IPS-NIHi7 (cell line): ENCODE measurements at regions not wholly inside any gene's neighbourhood (a gene's known extent, or its start where the extent isn't known, plus 50 kb on each side); places are given as distances from the start of the nearest gene placed in this dataset.

Source experiments
- DNase-seq: peaks from one replicate; pipeline ENCODE4 v3.0.0; 2012; ENCODE audit warnings: mixed read lengths; ENCODE audit errors: extremely low spot score

DNA sequence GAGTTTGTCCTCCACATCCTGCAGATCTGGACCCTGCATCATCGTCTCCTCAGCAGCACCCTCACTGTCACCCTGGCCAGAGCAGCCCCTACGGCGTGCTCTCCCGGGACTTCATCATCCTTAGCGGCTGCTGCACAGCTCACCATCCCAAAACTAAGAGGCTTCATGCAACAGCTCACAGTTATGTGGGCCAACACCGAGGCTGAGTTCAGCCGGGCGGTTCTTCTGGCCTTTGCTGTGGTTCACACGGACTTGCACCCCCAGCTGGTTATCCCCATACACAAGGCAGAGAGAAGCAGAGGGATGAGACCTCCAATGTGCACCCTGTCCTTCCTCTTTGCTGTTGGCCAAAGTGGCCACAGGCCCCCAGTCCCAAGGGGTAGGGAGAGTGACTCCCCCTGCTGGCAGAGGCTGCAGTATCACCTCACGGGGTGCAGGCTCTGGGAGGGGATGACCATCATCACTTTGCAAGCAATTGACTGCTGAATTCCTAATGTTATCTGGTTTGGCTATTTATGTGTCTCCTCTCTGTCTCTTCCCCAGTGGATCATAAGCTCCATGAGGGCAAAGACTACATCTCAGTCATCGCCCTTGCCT is 276.8 kb downstream of the BRD1 start:
- DNase-seq: no peak

DNA sequence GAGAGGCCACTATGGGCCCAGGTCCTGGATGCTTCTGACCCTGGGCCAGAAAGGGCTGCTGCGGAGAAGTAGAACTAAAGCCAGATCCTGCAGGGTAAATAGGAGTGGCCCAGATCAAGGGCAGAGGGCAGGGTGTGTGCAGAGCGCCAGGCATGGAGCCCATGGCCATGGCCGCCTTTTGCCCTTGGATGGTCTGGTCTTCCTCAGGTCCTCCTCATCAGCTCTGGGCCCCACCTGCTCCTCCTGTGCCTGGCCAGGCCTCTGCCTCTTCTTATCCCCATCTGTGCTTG is 277.6 kb downstream of the BRD1 start:
- DNase-seq: no peak

- no peak for DNase-seq
Measured at GRCh38 chr22:49549256-49550140, 278.2 kb downstream of the BRD1 start.

DNA sequence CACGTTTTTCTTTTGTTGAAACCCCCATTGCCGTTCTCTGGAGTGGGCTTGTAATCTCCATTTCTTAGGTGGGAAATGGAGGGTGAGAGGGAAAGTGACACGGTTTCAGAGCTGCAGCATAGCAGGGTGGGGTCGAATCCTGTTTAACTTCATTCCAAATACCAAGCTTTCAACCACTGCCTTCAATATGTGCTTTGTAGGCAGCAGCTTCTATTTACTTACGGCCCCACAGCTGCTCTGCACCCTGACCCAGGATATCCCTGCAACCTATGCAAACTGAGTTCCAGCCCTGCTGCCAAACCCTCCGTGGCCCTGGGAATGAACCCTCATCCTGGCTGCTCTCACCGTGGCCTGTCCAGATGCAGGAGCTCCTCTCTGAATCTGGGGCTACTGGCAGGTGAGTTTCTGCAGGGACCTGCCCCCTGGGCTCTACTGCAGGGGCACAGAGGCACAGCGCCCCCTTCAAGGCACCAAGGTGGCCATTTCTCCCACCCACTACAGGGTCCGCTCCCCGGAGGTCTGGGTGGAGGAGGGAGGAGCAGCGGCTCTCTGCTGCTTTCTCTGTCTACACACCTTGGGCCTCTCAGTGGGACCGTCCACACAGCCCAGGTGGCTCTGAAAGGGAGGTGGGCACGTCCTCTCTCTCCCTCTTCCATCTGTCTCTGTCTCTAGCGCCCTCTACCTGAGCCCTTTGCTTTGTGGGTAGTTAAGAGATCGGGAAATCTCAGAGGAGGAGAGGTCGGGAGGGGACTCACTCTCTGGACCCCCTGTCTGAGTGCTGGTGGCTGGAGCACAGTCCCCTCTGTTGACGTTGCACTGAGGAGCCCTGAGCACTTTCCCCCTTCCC is 279.1 kb downstream of the BRD1 start:
- peak; percentile 62 for DNase-seq

GRCh38 chr22:49547751-49548239 is 279.9 kb downstream of the BRD1 start:
- DNase-seq: no peak

DNA sequence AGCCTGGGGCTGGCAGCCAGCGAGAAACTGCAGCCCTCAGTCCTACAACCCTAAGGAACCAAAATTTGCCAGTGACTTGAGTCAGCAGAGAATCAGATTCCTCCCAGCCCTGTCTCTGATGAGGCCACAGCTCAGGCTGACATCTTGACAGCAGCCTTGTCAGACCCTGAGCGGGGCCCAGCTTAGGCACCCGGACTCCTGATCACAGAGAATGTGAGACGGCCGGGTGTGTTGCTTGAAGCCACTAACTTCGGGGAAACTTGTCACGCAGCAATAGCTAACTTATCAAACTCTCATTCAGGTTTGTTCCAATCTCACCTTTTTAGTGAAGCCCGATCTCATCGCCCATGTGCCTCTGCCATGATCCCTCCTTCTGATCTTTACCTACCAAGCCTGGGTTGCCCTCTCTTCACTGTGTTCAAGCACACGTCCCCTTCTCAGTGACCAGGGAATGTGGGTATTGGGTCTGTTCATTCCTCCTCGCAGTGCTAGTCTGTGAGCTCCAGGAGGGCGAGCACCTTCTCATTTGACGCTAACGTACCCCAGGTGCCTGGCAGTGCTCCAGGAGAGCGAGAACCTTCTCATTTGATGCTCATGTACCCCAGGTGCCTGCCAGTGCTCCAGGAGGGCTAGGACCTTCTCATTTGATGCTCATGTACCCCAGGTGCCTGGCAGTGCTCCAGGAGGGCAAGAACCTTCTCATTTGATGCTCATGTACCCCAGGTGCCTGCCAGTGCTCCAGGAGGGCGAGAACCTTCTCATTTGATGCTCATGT is 280.7 kb downstream of the BRD1 start:
- no peak for DNase-seq

DNA sequence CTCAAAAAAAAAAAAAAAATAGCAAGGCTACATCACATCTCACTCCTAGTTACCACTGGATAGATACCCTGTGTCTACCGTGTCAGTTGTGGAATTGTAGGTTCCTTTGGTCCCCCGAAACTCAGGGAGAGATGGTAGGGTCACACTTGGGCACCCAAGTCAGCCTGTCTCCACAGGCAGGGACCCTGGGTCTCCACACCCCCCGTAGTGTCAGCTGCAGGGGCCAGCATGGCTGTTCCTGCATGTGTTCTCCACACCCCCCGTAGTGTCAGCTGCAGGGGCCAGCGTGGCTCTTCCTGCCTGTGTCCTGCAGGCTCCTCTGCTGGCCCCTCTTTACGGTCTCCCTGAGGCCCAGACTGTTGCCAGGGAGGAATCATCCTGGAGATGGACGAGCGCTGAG is 282.1 kb downstream of the BRD1 start:
- no peak for DNase-seq

DNA sequence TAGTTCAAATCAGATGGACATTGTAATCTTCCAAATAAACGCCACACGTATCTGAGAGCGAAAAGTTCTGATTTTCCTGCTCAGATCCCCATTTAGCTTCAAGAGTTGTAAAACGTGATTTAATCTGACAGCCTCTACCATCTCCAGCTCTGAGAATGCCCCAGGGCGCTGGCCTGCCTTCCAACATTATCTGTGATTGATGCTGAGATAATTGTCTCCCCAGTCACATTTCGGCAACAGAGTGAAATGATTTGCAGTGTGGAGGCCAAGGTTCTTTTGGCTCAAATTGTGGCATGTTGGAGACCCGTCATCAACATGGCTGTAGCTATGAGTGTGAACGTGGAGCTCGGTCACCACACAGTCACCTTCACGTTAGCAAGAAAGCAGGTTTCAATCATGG is 283.4 kb downstream of the BRD1 start:
- no peak for DNase-seq

DNA sequence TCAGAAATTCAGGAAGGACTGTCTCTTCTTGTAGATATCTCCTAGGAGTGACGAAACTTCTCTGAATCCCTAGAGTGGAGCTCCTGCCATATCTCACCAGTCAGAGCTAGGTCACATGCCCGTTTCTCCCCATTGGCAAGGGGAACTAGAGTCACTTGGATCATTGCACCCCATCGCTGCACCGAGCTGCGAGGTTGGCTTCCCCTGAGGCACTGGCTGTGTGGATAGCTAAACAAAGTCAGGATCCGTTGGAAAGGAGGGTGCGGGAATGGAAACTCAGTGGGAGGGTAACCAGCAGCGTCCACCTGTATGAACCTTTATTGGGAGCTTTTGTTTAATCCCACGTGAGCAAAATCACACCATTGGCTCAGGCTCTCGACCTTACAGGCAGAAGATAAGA is 283.8 kb downstream of the BRD1 start:
- no peak for DNase-seq

DNA sequence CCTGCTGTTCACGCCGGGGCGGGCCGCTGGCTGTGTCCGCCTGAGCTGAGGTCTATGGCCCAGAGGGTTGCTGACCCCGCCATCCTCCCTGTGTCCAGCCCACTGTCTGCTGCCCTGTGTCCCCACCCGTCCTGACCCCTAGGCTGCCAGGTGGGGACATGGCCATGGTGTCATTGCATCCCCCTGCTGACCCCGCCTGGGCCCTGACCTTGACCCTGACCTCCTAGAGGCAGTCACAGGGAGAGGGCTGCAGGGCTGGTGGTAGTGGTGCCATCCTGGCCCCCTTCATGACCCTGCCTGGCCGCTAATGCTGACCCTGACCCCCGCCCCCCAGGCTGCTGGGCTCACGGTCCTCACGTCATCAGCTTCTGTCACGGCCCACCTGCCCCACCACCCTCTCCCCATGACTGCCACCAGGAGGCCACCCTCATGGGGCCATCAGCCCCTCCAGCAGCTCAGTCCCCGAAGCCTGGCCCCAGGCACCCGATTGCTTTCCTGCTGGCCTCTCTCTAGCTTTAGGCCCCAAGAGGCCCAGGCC is 285.9 kb downstream of the BRD1 start:
- DNase-seq: no peak

GRCh38 chr22:49540913-49541692 is 286.6 kb downstream of the BRD1 start:
- no peak for DNase-seq

DNA sequence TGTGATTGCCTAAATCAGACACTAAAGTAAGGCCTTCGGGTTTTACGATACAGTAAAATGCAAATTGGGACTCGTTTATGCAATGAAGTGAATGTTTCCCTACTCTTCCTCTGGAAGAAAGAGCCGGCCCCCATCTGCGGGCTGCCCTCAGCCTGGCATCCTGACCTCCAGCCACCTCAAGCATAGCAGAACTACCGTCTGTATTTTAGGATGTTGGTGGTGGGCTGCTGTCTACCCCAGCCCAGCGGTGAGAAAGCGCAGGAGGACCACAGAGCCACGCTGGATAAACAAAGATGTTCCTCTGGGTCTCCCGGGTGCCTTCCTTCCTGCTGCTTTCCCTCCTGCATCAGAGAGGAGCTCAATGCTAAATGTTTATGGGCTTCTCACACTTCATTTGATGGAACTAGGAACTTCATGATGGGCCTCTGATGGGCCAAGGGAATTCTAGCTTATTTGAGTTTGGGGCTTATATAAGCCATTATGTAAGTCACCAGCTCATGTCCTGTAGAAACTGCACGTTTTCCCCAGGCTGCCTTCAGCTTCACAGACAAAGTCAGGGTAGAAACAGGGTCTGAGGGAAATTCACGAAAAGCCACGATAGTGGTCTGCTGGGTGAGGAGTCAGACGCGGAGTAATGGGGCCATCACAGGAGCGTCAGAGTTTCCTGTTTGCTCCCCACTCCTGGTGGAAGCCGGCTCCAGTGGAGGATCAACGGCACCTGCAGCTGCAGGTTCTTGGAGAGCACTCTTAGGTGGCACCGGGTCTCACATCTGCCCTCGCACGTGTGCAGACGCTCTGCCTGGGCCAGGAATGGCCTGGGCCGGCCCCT is 287.4 kb downstream of the BRD1 start:
- no peak for DNase-seq

DNA sequence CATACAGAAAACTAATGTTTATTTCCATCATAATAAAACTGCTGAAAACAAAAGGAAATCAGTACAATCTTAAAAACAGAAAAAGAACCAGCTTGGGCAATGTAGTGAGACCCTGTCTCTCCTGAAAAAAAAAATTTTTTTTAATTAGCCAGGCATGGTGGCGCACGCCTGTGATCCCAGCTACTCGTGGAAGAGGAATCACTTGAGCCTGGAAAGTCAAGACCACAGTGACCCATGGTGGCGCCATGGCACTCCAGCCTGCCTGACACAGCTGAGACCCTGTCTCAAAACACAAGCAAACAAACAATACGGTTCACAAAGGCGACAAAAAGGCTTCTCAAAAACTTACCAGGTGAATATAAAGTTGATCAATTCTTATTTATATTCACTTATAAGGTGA is 289.7 kb downstream of the BRD1 start:
- DNase-seq: no peak

GRCh38 chr22:49536571-49537131 is 291.0 kb downstream of the BRD1 start:
- peak; percentile 81 for DNase-seq

DNA sequence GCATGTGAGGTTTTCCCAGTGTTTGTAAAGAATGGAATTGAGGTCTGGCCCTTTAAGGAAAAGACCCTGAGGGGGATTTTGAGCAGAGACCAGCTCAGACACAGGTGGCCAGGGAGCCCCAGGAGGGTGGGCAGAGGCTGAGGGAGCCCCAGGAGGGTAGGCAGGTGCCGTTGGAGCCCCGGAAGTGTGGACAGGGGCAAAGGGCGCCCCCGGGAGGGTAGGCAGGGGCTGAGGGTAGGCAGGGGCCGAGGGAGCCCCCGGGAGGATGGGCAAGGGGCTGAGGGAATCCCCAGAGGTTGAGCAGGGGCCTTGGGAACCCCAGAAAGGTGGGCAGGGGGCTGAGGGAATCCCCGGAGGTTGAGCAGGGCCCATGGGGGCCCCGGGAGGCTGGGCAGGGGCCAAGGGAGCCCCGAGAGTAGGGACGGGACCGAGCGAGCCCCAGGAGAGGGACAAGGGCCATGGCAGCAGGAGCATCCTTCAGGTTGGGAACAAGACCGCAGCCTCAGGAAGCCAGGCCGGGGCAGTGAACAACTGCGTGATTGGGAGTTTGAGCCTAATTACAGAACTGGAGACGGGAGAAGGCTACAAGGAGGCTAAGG is 292.0 kb downstream of the BRD1 start:
- no peak for DNase-seq

DNA sequence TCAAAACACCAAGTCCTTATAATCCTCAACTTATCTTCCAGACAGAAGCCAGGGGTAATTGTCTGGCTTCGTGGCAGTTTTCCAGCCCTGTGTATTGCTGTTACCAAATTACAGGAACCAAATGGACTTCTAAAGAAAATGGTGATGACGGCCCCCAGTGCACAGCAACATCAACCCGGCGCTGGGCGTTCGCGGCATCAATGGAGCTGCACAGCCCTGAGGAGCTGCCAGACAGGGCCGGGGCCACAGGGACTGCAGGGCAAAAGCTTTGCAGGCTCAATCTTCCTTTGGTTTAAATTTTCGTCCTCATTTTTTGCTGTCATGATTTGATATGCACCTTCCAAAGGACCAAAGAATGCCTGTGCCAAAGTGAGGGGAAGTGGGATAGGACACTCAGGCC is 292.5 kb downstream of the BRD1 start:
- DNase-seq: no peak

DNA sequence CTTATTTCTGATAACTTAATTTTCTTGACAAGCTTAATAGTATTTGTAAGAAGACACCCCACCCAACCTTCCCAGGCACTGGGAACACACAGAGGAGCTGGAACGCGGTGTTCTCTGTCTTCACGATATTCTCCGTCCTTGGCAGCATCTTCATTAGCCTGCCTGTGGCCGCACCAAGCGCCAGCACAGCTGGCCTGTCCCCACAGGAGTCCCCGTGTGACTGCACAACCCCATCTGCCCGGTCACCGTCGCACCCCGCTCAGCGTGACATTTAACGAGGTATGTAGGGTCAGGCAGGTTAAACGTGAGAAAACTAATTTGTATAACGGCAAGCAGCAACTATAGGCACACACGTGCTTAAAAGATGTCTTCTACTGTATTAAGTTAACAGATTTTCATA is 293.3 kb downstream of the BRD1 start:
- DNase-seq: no peak

GRCh38 chr22:49533886-49534285 is 293.8 kb downstream of the BRD1 start:
- no peak for DNase-seq
